Loucy (cell line): ENCODE measurements at regions not wholly inside any gene's neighbourhood (a gene's known extent, or its start where the extent isn't known, plus 50 kb on each side); places are given as distances from the start of the nearest gene placed in this dataset.

ENCODE experiments used
- H2AFZ ChIP-seq: fragments of 200-600 bp; sonication (generic); 2 replicates; pipeline ENCODE4 v1.6.0; 2016; ENCODE audit warnings: antibody characterized with exemption, mild to moderate bottlenecking, low read length, moderate library complexity
- H3F3A ChIP-seq: fragments of 200-600 bp; 2 replicates; pipeline ENCODE4 v1.6.0; 2016; ENCODE audit warnings: antibody characterized with exemption, low read depth, mild to moderate bottlenecking
- H3K27me3 ChIP-seq: fragments of 200-600 bp; sonication (generic); 2 replicates; pipeline ENCODE4 v1.6.1; 2014; ENCODE audit warnings: low read length, mild to moderate bottlenecking; ENCODE audit not compliant: insufficient read depth, poor library complexity, severe bottlenecking
- H3K36me3 ChIP-seq: fragments of 200-600 bp; sonication (generic); 2 replicates; pipeline ENCODE4 v1.6.1; 2016; ENCODE audit warnings: low read length; ENCODE audit not compliant: insufficient read depth
- H3K4me1 ChIP-seq: fragments of 200-600 bp; sonication (generic); 2 replicates; pipeline ENCODE4 v1.5.1; 2014; ENCODE audit warnings: low read length, mild to moderate bottlenecking; ENCODE audit not compliant: insufficient read depth, poor library complexity, severe bottlenecking
- H3K4me2 ChIP-seq: fragments of 200-600 bp; sonication (generic); 2 replicates; pipeline ENCODE4 v1.6.0; 2014; ENCODE audit warnings: antibody characterized with exemption, low read length, low read depth, mild to moderate bottlenecking; ENCODE audit not compliant: poor library complexity, severe bottlenecking
- H3K4me3 ChIP-seq: fragments of 200-600 bp; sonication (generic); 2 replicates; pipeline ENCODE4 v1.5.1; 2014; ENCODE audit warnings: low read length, mild to moderate bottlenecking, mixed read lengths; ENCODE audit not compliant: poor library complexity, severe bottlenecking
- H3K79me2 ChIP-seq: fragments of 200-600 bp; sonication (generic); 2 replicates; pipeline ENCODE4 v1.6.1; 2014; ENCODE audit warnings: low read length; ENCODE audit not compliant: insufficient read depth
- H3K9ac ChIP-seq: fragments of 200-600 bp; sonication (generic); 2 replicates; pipeline ENCODE4 v1.6.0; 2014; ENCODE audit warnings: mild to moderate bottlenecking, low read depth, low read length, moderate library complexity; ENCODE audit not compliant: poor library complexity, severe bottlenecking
- H3K9me2 ChIP-seq: fragments of 200-600 bp; sonication (generic); replicated peaks from 2 replicates; pipeline ENCODE4 v1.6.1; 2016; ENCODE audit warnings: low read depth, low read length, mixed read lengths
- H3K9me3 ChIP-seq: fragments of 200-600 bp; sonication (generic); 2 replicates; pipeline ENCODE4 v1.6.1; 2014; ENCODE audit warnings: mild to moderate bottlenecking, antibody characterized with exemption, low read length, low read depth; ENCODE audit not compliant: insufficient read depth
- H4K20me1 ChIP-seq: fragments of 200-600 bp; sonication (generic); 2 replicates; pipeline ENCODE4 v1.6.0; 2014; ENCODE audit warnings: antibody characterized with exemption, low read length, mild to moderate bottlenecking; ENCODE audit not compliant: insufficient read depth, poor library complexity, severe bottlenecking
- CTCF ChIP-seq: fragments of 200-600 bp; sonication (generic); conservative IDR thresholded peaks from 2 replicates; pipeline ENCODE4 v1.5.1; 2014; ENCODE audit warnings: mild to moderate bottlenecking, antibody characterized with exemption, low read length
- EZH2phosphoT487 ChIP-seq: fragments of 200-600 bp; IDR thresholded peaks from 2 replicates; pipeline ENCODE4 v1.6.1; 2018; ENCODE audit warnings: antibody characterized with exemption, mild to moderate bottlenecking, moderate library complexity, borderline replicate concordance

- TF ChIP-seq EZH2phosphoT487 = no peak
- no peak for TF ChIP-seq CTCF
- Histone ChIP-seq H3K36me3 (no peaks in the 10 kb centered on the region), H3K27me3 (no peaks in the 10 kb centered on the region), H3K79me2 (no peaks in the 10 kb centered on the region), H3F3A (no peaks in the 10 kb centered on the region), H3K4me3 (no peak overlapping the region), H3K4me2 (no peak overlapping the region), H4K20me1 (no peaks in the 10 kb centered on the region), H3K9me3 (no peaks in the 10 kb centered on the region), H3K9ac (no peak overlapping the region), H2AFZ (no peak overlapping the region), H3K9me2 (no peaks in the 10 kb centered on the region; the same call in 1 of the 2 replicates), H3K4me1 (no peaks in the 10 kb centered on the region)
These were observed 261.4 kb downstream of the TJP1 start for GRCh38 chr15:29560896-29561295.

- Histone ChIP-seq H3K36me3 (no peaks in the 10 kb centered on the region), H2AFZ (no peak overlapping the region), H4K20me1 (no peaks in the 10 kb centered on the region), H3F3A (no peaks in the 10 kb centered on the region), H3K27me3 (no peaks in the 10 kb centered on the region), H3K4me1 (no peaks in the 10 kb centered on the region), H3K9me2 (no peaks in the 10 kb centered on the region; the same call in 1 of the 2 replicates), H3K4me2 (no peak overlapping the region), H3K79me2 (no peaks in the 10 kb centered on the region), H3K9me3 (no peaks in the 10 kb centered on the region), H3K4me3 (no peak overlapping the region), H3K9ac (no peak overlapping the region)
- TF ChIP-seq EZH2phosphoT487 (no peak), CTCF (no peak)
These were observed 264.0 kb downstream of the TJP1 start for GRCh38 chr15:29558261-29558660.

- Histone ChIP-seq H3K9me2 (no peaks in the 10 kb centered on the region), H3F3A (no peaks in the 10 kb centered on the region), H3K9me3 (no peaks in the 10 kb centered on the region), H3K4me3 (no peak overlapping the region), H4K20me1 (no peaks in the 10 kb centered on the region), H3K4me1 (no peaks in the 10 kb centered on the region), H3K9ac (no peak overlapping the region), H3K36me3 (no peaks in the 10 kb centered on the region), H3K4me2 (no peak overlapping the region), H3K79me2 (no peaks in the 10 kb centered on the region), H2AFZ (no peak overlapping the region), H3K27me3 (no peaks in the 10 kb centered on the region)
- no peak for TF ChIP-seq CTCF
- no peak for TF ChIP-seq EZH2phosphoT487
These were observed 265.1 kb downstream of the TJP1 start for GRCh38 chr15:29557171-29557570.
